ENCODE measurements at regions not wholly inside any gene's neighbourhood (a gene's known extent, or its start where the extent isn't known, plus 50 kb on each side); places are given as distances from the start of the nearest gene placed in this dataset.

- peaks cover 5% of the 10 kb centered on the region for H3K4me1 ChIP-seq
- no peaks in the 10 kb centered on the region for H3K36me3 ChIP-seq (ENCODE audit: low read depth, missing control alignments)
- WGBS, 2 donors, result 37 to 48% methylated on average over 3 of the region's 3 CpGs
- TF ChIP-seq POLR2A (IDR thresholded peaks at IDR 0.05) (no peak), CTCF (IDR thresholded peaks at IDR 0.05) (no peak)
- H3K9me3 ChIP-seq, result no peaks in the 10 kb centered on the region
- H3K27me3 ChIP-seq, result no peaks in the 10 kb centered on the region
- no peak overlapping the region for H3K27ac ChIP-seq
- intact Hi-C loops (cut with DNase I; ENCODE audit: low total_unique reads), result no loop called here
- no peak for DNase-seq
- H3K4me3 ChIP-seq, result no peak overlapping the region
Observed at GRCh38 chr5:8418049-8418426, 549.1 kb downstream of the MTRR start.

- no peak for DNase-seq
- Histone ChIP-seq H3K9me3 (no peaks in the 10 kb centered on the region), H3K4me1 (no peaks in the 10 kb centered on the region), H3K36me3 (ENCODE audit: low read depth, missing control alignments) (no peaks in the 10 kb centered on the region), H3K4me3 (no peak overlapping the region), H3K27me3 (no peaks in the 10 kb centered on the region), H3K27ac (no peak overlapping the region)
- WGBS, 2 donors, result 85 to 89% methylated on average over 3 to 24 of the region's 24 CpGs
- intact Hi-C loops (cut with DNase I; ENCODE audit: low total_unique reads), result no loop called here
- TF ChIP-seq POLR2A (IDR thresholded peaks at IDR 0.05), result no peak
- no peak for TF ChIP-seq CTCF (IDR thresholded peaks at IDR 0.05)
Observed at GRCh38 chr5:8429778-8430758, 561.1 kb downstream of the MTRR start.

GRCh38 chr5:8434501-8434900, 565.6 kb downstream of the MTRR start:
- no peaks in the 10 kb centered on the region for H3K27me3 ChIP-seq
- H3K36me3 ChIP-seq (ENCODE audit: low read depth, missing control alignments), result no peaks in the 10 kb centered on the region
- no peaks in the 10 kb centered on the region for H3K9me3 ChIP-seq
- TF ChIP-seq CTCF (IDR thresholded peaks at IDR 0.05) (no peak), POLR2A (IDR thresholded peaks at IDR 0.05) (no peak)
- intact Hi-C loops (cut with DNase I; ENCODE audit: low total_unique reads), result no loop called here
- H3K4me3 ChIP-seq, result no peak overlapping the region
- H3K27ac ChIP-seq, result no peak overlapping the region
- no peak for DNase-seq
- whole genome bisulfite sequencing, 2 donors, result 77 to 94% methylated on average over 2 of the region's 2 CpGs
- H3K4me1 ChIP-seq, result no peaks in the 10 kb centered on the region

- no peak for TF ChIP-seq CTCF (IDR thresholded peaks at IDR 0.05)
- TF ChIP-seq POLR2A (IDR thresholded peaks at IDR 0.05), result no peak
- Histone ChIP-seq H3K27me3 (no peaks in the 10 kb centered on the region), H3K27ac (no peak overlapping the region), H3K4me3 (no peak overlapping the region), H3K36me3 (ENCODE audit: low read depth, missing control alignments) (no peaks in the 10 kb centered on the region), H3K9me3 (no peaks in the 10 kb centered on the region), H3K4me1 (no peaks in the 10 kb centered on the region)
- 57 to 58% methylated on average over 1 of the region's 1 CpG for WGBS, 2 donors
- intact Hi-C loops (cut with DNase I; ENCODE audit: low total_unique reads), result no loop called here
- no peak for DNase-seq
Observed at GRCh38 chr5:8436924-8437323, 568.0 kb downstream of the MTRR start.

GRCh38 chr5:8445139-8445538, 576.2 kb downstream of the MTRR start:
- TF ChIP-seq CTCF (IDR thresholded peaks at IDR 0.05) (no peak), POLR2A (IDR thresholded peaks at IDR 0.05) (no peak)
- no peaks in the 10 kb centered on the region for H3K4me1 ChIP-seq
- H3K9me3 ChIP-seq, result no peaks in the 10 kb centered on the region
- H3K36me3 ChIP-seq (ENCODE audit: low read depth, missing control alignments), result no peaks in the 10 kb centered on the region
- 81 to 87% methylated on average over 1 of the region's 1 CpG for WGBS, 2 donors
- no peak overlapping the region for H3K4me3 ChIP-seq
- no peaks in the 10 kb centered on the region for H3K27me3 ChIP-seq
- no peak for DNase-seq
- intact Hi-C loops (cut with DNase I; ENCODE audit: low total_unique reads), result no loop called here
- H3K27ac ChIP-seq, result no peak overlapping the region
